Vagina (tissue), 2 donors: ENCODE measurements at regions not wholly inside any gene's neighbourhood (a gene's known extent, or its start where the extent isn't known, plus 50 kb on each side); places are given as distances from the start of the nearest gene placed in this dataset.

Experiments used
- DNase-seq, 2 donors: peaks; one replicate each; pipeline ENCODE4 v3.0.0-alpha.2; 2017; ENCODE audit errors: extremely low spot score in 2 of 2
- H3K27ac ChIP-seq: fragments of 200-600 bp; sonication (generic); one replicate; pipeline ENCODE4 v1.5.1; 2019
- H3K27me3 ChIP-seq: fragments of 200-600 bp; sonication (generic); one replicate; pipeline ENCODE4 v1.5.1; 2019
- H3K36me3 ChIP-seq, 2 donors: fragments of 200-600 bp; sonication (generic); one replicate each; pipeline ENCODE4 v1.5.1; 2017 to 2019
- H3K4me1 ChIP-seq: fragments of 200-600 bp; sonication (generic); one replicate; pipeline ENCODE4 v1.5.1; 2019
- H3K4me3 ChIP-seq, 2 donors: fragments of 200-600 bp; sonication (generic); 1 replicate in 1 of 2; 2 replicates in 1 of 2; pipeline ENCODE4 v1.5.1; 2016 to 2019
- H3K9me3 ChIP-seq: fragments of 200-600 bp; sonication (generic); one replicate; pipeline ENCODE4 v1.5.1; 2019
- POLR2A ChIP-seq, 2 donors: fragments of 450-650 bp; IDR thresholded peaks; one replicate each; pipeline ENCODE4 v1.6.1; 2017; ENCODE audit warnings: antibody characterized with exemption in 2 of 2, mild to moderate bottlenecking in 2 of 2, moderate library complexity in 2 of 2
- POLR2AphosphoS5 ChIP-seq, 2 donors: sonication (generic); formaldehyde crosslinking; IDR thresholded peaks; one replicate each; pipeline ENCODE4 v1.9.0; 2017; ENCODE audit warnings: antibody characterized with exemption in 2 of 2, mild to moderate bottlenecking in 2 of 2, low read depth in 1 of 2; ENCODE audit not compliant: insufficient read depth in 1 of 2
- intact Hi-C: fragments of 100-400 bp; cut with DNase I; formaldehyde crosslinking; loops from one replicate; pipeline ENCODE4 v1.15.1; 2023
- TF ChIP-seq, protein P1 (sequence below), 3 experiments: fragments of 450-650 bp in 2 of 3; fragments of 200-600 bp in 1 of 3; sonication (generic) in 1 of 3; IDR thresholded peaks; one replicate each; pipeline ENCODE4 v1.5.1; 2017 to 2019; ENCODE audit warnings: antibody characterized with exemption in 3 of 3, mild to moderate bottlenecking in 2 of 3, moderate library complexity in 2 of 3

DNA sequence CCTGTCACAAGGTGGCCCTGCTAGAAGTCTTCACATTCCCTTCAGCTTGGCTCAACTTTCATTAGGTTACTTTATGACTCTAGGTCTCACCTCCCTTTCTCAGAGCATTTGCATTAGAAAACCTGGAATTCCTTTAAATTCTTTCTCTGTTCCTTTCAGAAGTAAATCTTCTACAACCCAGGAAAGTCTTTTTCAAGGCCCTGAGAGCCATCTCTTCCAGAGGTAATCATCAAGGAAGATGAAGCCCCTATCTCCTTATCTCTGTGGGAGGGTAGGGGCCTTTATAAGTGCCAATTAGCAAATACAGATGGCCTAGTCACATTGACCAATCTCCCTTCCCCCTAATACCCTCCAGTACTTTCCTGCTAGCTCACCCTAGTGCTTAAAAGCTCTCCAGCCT lies 848.0 kb upstream of the FAM98A start:
- no peak overlapping the region for H3K4me3 ChIP-seq
- H3K36me3 ChIP-seq = no peaks in the 10 kb centered on the region
- H3K4me1 ChIP-seq = no peaks in the 10 kb centered on the region
- no peaks in the 10 kb centered on the region for H3K9me3 ChIP-seq
- intact Hi-C loops = no loop called here
- no peak overlapping the region for H3K27ac ChIP-seq
- TF ChIP-seq POLR2A (IDR thresholded peaks at IDR 0.05) (no peak), POLR2AphosphoS5 (IDR thresholded peaks at IDR 0.05; ENCODE audit: insufficient read depth in 1 of 2, low read depth in 1 of 2) (no peak)
- no peak for DNase-seq
- no peaks in the 10 kb centered on the region for H3K27me3 ChIP-seq

GRCh38 chr2:34423301-34423700 lies 824.2 kb upstream of the FAM98A start:
- no peaks in the 10 kb centered on the region for H3K4me1 ChIP-seq
- H3K9me3 ChIP-seq = no peaks in the 10 kb centered on the region
- no peaks in the 10 kb centered on the region for H3K27me3 ChIP-seq
- no peak for DNase-seq
- H3K27ac ChIP-seq = no peak overlapping the region
- no peak for TF ChIP-seq POLR2A (IDR thresholded peaks at IDR 0.05)
- TF ChIP-seq POLR2AphosphoS5 (IDR thresholded peaks at IDR 0.05; ENCODE audit: insufficient read depth in 1 of 2, low read depth in 1 of 2) = no peak
- TF ChIP-seq, protein P1, sequence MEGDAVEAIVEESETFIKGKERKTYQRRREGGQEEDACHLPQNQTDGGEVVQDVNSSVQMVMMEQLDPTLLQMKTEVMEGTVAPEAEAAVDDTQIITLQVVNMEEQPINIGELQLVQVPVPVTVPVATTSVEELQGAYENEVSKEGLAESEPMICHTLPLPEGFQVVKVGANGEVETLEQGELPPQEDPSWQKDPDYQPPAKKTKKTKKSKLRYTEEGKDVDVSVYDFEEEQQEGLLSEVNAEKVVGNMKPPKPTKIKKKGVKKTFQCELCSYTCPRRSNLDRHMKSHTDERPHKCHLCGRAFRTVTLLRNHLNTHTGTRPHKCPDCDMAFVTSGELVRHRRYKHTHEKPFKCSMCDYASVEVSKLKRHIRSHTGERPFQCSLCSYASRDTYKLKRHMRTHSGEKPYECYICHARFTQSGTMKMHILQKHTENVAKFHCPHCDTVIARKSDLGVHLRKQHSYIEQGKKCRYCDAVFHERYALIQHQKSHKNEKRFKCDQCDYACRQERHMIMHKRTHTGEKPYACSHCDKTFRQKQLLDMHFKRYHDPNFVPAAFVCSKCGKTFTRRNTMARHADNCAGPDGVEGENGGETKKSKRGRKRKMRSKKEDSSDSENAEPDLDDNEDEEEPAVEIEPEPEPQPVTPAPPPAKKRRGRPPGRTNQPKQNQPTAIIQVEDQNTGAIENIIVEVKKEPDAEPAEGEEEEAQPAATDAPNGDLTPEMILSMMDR (IDR thresholded peaks at IDR 0.05) = no peak
- intact Hi-C loops = no loop called here
- no peak overlapping the region for H3K4me3 ChIP-seq
- H3K36me3 ChIP-seq = no peaks in the 10 kb centered on the region

DNA sequence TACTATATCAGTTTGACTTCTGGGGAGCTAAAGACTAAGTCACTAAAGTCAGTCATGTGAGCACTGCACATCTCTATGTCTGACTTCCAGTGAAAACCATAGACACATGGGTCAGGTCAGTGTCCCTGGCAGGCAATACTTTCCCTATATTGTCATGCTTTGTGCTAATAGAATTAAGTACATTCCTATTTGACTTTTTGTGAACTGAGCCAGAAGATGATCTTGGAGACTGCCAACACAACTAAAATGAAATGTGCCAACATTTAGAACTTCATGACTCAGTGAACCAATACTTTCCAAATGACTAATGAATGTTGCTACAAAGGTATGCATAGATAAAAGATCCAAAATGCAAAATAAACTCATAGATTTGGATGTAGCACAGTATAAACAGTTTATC lies 820.8 kb upstream of the FAM98A start:
- no peaks in the 10 kb centered on the region for H3K36me3 ChIP-seq
- DNase-seq = no peak
- TF ChIP-seq, protein P1 (IDR thresholded peaks at IDR 0.05) = no peak
- TF ChIP-seq POLR2A (IDR thresholded peaks at IDR 0.05) (no peak), POLR2AphosphoS5 (IDR thresholded peaks at IDR 0.05; ENCODE audit: insufficient read depth in 1 of 2, low read depth in 1 of 2) (no peak)
- no peaks in the 10 kb centered on the region for H3K27me3 ChIP-seq
- no peaks in the 10 kb centered on the region for H3K9me3 ChIP-seq
- no peak overlapping the region for H3K27ac ChIP-seq
- no peak overlapping the region for H3K4me3 ChIP-seq
- no peaks in the 10 kb centered on the region for H3K4me1 ChIP-seq
- intact Hi-C loops = no loop called here

DNA sequence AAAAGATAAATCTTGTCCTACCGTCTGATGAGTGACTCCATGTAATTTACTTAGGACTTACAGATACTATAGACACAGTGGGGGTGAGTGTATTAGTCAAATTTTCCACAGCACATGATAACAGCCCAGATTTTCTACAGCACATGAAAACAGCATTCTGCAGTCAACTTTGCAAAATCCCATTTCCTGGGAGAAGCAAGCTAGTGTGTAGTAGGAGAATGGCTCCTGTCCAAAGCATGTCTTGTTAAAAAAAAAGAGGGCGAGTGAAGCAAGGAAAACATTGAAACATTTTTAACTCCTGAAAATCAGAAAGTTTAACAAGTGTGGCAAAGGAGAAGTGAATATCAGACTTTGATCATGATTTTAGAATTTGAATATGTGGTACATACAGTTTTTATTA lies 817.8 kb upstream of the FAM98A start:
- Histone ChIP-seq H3K4me3 (no peak overlapping the region), H3K27me3 (no peaks in the 10 kb centered on the region), H3K4me1 (no peaks in the 10 kb centered on the region), H3K9me3 (no peaks in the 10 kb centered on the region), H3K36me3 (no peaks in the 10 kb centered on the region), H3K27ac (no peak overlapping the region)
- no peak for DNase-seq
- intact Hi-C loops = no loop called here
- TF ChIP-seq, protein P1 (IDR thresholded peaks at IDR 0.05) = no peak
- TF ChIP-seq POLR2AphosphoS5 (IDR thresholded peaks at IDR 0.05; ENCODE audit: insufficient read depth in 1 of 2, low read depth in 1 of 2) (no peak), POLR2A (IDR thresholded peaks at IDR 0.05) (no peak)

DNA sequence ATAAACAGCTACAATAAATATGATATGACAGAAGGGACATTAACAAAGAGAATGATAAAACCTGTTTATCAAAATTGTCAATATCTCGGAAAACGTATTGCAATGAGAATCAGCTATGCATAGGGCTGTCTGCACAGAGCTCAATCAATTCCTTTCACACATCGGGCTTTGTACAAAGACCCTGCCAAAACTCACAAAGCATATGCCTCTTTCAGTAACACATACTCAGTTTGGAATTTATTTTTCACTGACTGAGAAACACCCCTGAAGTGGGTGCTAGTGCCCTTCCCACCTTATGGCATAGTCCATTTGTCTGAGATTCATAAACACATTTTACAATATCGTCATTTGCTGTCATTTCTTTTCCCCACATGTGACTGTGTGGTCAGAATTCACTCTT lies 815.8 kb upstream of the FAM98A start:
- Histone ChIP-seq H3K27ac (no peak overlapping the region), H3K9me3 (no peaks in the 10 kb centered on the region), H3K36me3 (no peaks in the 10 kb centered on the region), H3K4me3 (no peak overlapping the region), H3K27me3 (no peaks in the 10 kb centered on the region), H3K4me1 (no peaks in the 10 kb centered on the region)
- no peak for TF ChIP-seq POLR2A (IDR thresholded peaks at IDR 0.05)
- TF ChIP-seq, protein P1 (IDR thresholded peaks at IDR 0.05) = no peak
- no peak for TF ChIP-seq POLR2AphosphoS5 (IDR thresholded peaks at IDR 0.05; ENCODE audit: insufficient read depth in 1 of 2, low read depth in 1 of 2)
- no peak for DNase-seq
- intact Hi-C loops = no loop called here

DNA sequence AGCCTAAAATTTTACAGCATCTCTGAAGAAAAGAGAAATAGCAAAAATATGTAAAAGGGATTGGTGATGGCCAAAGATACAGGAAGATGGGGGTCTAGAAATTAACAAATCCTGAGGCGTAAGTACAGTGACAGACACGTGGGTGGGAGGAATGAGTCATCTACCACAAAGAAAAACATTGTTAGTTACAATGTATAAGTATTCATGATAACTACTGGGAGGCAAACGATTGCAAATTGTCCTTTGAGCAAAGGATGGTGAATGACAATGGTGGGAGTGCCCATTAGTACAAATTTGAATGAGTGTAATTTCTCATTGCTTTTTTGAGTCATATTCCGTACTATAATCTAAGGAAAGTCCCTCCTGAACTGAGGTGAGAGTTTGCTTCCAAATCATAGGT lies 809.0 kb upstream of the FAM98A start:
- DNase-seq = no peak
- H3K9me3 ChIP-seq = no peaks in the 10 kb centered on the region
- no peak overlapping the region for H3K4me3 ChIP-seq
- H3K4me1 ChIP-seq = no peaks in the 10 kb centered on the region
- TF ChIP-seq POLR2AphosphoS5 (IDR thresholded peaks at IDR 0.05; ENCODE audit: insufficient read depth in 1 of 2, low read depth in 1 of 2) (no peak), POLR2A (IDR thresholded peaks at IDR 0.05) (no peak)
- TF ChIP-seq, protein P1 (IDR thresholded peaks at IDR 0.05) = no peak
- intact Hi-C loops = no loop called here
- H3K27ac ChIP-seq = no peak overlapping the region
- no peaks in the 10 kb centered on the region for H3K36me3 ChIP-seq
- H3K27me3 ChIP-seq = no peaks in the 10 kb centered on the region
